ENCODE measurements at regions not wholly inside any gene's neighbourhood (a gene's known extent, or its start where the extent isn't known, plus 50 kb on each side); places are given as distances from the start of the nearest gene placed in this dataset.
A peak's percentile ranks its signal among the peaks of the same experiment; 100 is the strongest.

DNA sequence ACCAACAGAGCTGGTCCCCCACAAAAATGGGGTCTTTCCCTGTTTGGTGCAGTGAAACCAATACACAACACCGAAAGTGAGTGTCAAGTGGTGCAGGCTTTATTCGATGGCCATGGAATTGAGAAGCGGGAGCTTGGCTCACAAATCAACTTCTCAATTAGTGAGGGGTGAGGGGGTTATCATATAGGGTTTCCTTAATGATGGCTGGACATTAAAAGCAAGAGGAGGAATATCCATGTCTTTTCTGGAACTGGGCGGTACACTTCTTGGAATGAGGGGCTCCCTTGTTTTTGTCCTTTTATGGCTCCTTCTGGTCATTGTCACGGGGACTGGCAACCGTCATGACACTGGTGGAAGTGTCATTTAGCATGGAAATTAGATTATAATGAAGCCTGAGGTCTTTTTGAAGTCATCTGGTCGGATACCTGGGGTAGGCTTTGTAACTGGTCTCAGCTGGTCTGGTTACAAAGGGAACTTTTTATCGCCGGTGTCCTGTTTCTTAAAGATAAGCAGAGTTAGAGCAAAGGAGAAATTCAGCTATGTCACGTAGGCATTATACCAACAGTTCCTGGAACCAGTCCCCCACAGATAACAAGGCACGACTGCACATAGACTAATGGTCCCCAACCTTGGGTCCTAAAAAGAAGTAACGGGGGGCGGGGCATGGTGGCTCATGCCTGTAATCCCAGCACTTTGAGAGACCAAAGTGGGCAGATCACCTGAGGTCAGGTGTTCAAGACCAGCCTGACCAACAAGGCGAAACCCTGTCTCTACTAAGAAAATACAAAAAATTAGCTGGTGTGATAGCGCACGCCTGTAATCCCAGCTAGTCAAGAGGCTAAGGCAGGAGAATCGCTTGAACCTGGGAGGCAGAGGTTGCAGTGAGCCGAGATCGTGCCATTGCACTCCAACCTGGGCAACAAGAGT, 93.5 kb upstream of the NDUFV2 start (continued):
- no peak for TF ChIP-seq CHD4 (IDR thresholded peaks at IDR 0.05; ENCODE audit: insufficient read depth, insufficient replicate concordance, low read depth, low read length, poor library complexity, severe bottlenecking)
- TF ChIP-seq, protein P1, sequence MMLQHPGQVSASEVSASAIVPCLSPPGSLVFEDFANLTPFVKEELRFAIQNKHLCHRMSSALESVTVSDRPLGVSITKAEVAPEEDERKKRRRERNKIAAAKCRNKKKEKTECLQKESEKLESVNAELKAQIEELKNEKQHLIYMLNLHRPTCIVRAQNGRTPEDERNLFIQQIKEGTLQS (IDR thresholded peaks at IDR 0.05): no peak
- TF ChIP-seq, protein P1 (CRISPR knock-in tag; conservative IDR thresholded peaks at IDR 0.05): peak; percentile 38
- TF ChIP-seq CTBP1 (IDR thresholded peaks at IDR 0.05; ENCODE audit: borderline replicate concordance): peak; percentile 98
- no peak for TF ChIP-seq SNRNP70 (optimal IDR thresholded peaks at IDR 0.05; ENCODE audit: low read depth, low read length)
- TF ChIP-seq, protein P2, sequence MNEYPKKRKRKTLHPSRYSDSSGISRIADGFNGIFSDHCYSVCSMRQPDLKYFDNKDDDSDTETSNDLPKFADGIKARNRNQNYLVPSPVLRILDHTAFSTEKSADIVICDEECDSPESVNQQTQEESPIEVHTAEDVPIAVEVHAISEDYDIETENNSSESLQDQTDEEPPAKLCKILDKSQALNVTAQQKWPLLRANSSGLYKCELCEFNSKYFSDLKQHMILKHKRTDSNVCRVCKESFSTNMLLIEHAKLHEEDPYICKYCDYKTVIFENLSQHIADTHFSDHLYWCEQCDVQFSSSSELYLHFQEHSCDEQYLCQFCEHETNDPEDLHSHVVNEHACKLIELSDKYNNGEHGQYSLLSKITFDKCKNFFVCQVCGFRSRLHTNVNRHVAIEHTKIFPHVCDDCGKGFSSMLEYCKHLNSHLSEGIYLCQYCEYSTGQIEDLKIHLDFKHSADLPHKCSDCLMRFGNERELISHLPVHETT (CRISPR knock-in tag; conservative IDR thresholded peaks at IDR 0.05 in 1 of 2, IDR thresholded peaks at IDR 0.05 in 1 of 2): peak in 1 of 2 experiments; percentile 43; a peak in 2 of 4 replicates
- no peak for TF ChIP-seq NR2C1 (IDR thresholded peaks at IDR 0.05)
- TF ChIP-seq NR2C1 (tag; IDR thresholded peaks at IDR 0.05): peak; percentile 58
- TF ChIP-seq POLR2AphosphoS2 (IDR thresholded peaks at IDR 0.05; ENCODE audit: low read length): no peak
- peak; percentile 57; the same call in 1 of the 2 replicates for TF ChIP-seq SMAD3 (CRISPR knock-in tag; conservative IDR thresholded peaks at IDR 0.05)
- TF ChIP-seq CHCHD3 (CRISPR knock-in tag; IDR thresholded peaks at IDR 0.05): no peak; the same call in 1 of the 2 replicates
- peak; percentile 71; the same call in 1 of the 2 replicates for TF ChIP-seq TCF7L2 (IDR thresholded peaks at IDR 0.05; ENCODE audit: low read depth, low read length)
- TF ChIP-seq ZNF253 (CRISPR knock-in tag; conservative IDR thresholded peaks at IDR 0.05): no peak
- TF ChIP-seq ZNF354B (CRISPR knock-in tag; IDR thresholded peaks at IDR 0.05): no peak
- TF ChIP-seq, protein P3, sequence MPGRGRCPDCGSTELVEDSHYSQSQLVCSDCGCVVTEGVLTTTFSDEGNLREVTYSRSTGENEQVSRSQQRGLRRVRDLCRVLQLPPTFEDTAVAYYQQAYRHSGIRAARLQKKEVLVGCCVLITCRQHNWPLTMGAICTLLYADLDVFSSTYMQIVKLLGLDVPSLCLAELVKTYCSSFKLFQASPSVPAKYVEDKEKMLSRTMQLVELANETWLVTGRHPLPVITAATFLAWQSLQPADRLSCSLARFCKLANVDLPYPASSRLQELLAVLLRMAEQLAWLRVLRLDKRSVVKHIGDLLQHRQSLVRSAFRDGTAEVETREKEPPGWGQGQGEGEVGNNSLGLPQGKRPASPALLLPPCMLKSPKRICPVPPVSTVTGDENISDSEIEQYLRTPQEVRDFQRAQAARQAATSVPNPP (IDR thresholded peaks at IDR 0.05; ENCODE audit: borderline replicate concordance, insufficient read depth, insufficient read length): no peak
- TF ChIP-seq NUFIP1 (IDR thresholded peaks at IDR 0.05; ENCODE audit: partially characterized antibody): no peak
- TF ChIP-seq ZNF717 (CRISPR knock-in tag; IDR thresholded peaks at IDR 0.05): no peak
- TF ChIP-seq KLF1 (tag; IDR thresholded peaks at IDR 0.05): no peak
- TF ChIP-seq XRCC4 (IDR thresholded peaks at IDR 0.05; ENCODE audit: extremely low read depth, insufficient read depth, insufficient read length): no peak
- TF ChIP-seq, protein P4, sequence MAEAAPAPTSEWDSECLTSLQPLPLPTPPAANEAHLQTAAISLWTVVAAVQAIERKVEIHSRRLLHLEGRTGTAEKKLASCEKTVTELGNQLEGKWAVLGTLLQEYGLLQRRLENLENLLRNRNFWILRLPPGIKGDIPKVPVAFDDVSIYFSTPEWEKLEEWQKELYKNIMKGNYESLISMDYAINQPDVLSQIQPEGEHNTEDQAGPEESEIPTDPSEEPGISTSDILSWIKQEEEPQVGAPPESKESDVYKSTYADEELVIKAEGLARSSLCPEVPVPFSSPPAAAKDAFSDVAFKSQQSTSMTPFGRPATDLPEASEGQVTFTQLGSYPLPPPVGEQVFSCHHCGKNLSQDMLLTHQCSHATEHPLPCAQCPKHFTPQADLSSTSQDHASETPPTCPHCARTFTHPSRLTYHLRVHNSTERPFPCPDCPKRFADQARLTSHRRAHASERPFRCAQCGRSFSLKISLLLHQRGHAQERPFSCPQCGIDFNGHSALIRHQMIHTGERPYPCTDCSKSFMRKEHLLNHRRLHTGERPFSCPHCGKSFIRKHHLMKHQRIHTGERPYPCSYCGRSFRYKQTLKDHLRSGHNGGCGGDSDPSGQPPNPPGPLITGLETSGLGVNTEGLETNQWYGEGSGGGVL (CRISPR knock-in tag; IDR thresholded peaks at IDR 0.05): no peak
- TF ChIP-seq ZZZ3 (IDR thresholded peaks at IDR 0.05): no peak

Measured in K562 (cell line).